PC-3 (cell line): ENCODE measurements at regions not wholly inside any gene's neighbourhood (a gene's known extent, or its start where the extent isn't known, plus 50 kb on each side); places are given as distances from the start of the nearest gene placed in this dataset.
A peak's percentile ranks its signal among the peaks of the same experiment; 100 is the strongest.

Experiments
- ATAC-seq: fragments of 200-7000 bp; cut with Tn5 transposase; 2 replicates; pipeline ENCODE4 v1.9.1; 2020; ENCODE audit warnings: mild to moderate bottlenecking, moderate library complexity
- BruUV-seq: library from RNA; stranded (reverse); fragments of 400-500 nt; replicated peaks from 2 replicates; lab custom pipeline; 2021; lab: Mats Ljungman, UMichigan
- CTCF ChIA-PET: fragments of 300-600 bp; sonication (Branson Sonifier 250); formaldehyde crosslinking; loops from one replicate; lab custom pipeline; 2022; ENCODE audit warnings: antibody characterized with exemption; lab: Charles Lee
- POLR2A ChIA-PET: fragments of 300-600 bp; sonication (Branson Sonifier 250); formaldehyde crosslinking; loops from one replicate; lab custom pipeline; 2022; ENCODE audit warnings: antibody characterized with exemption; ENCODE audit not compliant: unreplicated experiment; lab: Charles Lee
- DNase-seq: peaks from one replicate; pipeline ENCODE4 v3.0.0-alpha.2; 2015
- H2AFZ ChIP-seq: fragments of 300-600 bp; sonication (generic); 2 replicates; pipeline ENCODE4 v1.6.0; 2016; ENCODE audit warnings: antibody characterized with exemption, low read length
- H3F3A ChIP-seq: fragments of 300-600 bp; sonication (generic); one replicate; pipeline ENCODE4 v1.6.0; 2017; ENCODE audit warnings: antibody characterized with exemption, low read length, control low read depth, mild to moderate bottlenecking; ENCODE audit not compliant: unreplicated experiment
- H3K27ac ChIP-seq: fragments of 300-600 bp; sonication (generic); 2 replicates; pipeline ENCODE4 v1.5.1; 2016; ENCODE audit warnings: mild to moderate bottlenecking, low read length
- H3K27me3 ChIP-seq: fragments of 300-600 bp; sonication (generic); 2 replicates; pipeline ENCODE4 v1.6.1; 2016; ENCODE audit warnings: low read length, mixed read lengths
- H3K36me3 ChIP-seq: fragments of 300-600 bp; sonication (generic); 2 replicates; pipeline ENCODE4 v1.6.1; 2016; ENCODE audit warnings: low read depth, mixed run types, low read length, mixed read lengths
- H3K4me1 ChIP-seq: fragments of 300-600 bp; sonication (generic); 2 replicates; pipeline ENCODE4 v1.5.1; 2016; ENCODE audit warnings: low read length; ENCODE audit not compliant: insufficient read depth
- H3K4me2 ChIP-seq: fragments of 300-600 bp; sonication (generic); 2 replicates; pipeline ENCODE4 v1.6.0; 2016; ENCODE audit warnings: low read length
- H3K4me3 ChIP-seq: fragments of 300-600 bp; sonication (generic); 2 replicates; pipeline ENCODE4 v1.5.1; 2016; ENCODE audit warnings: mild to moderate bottlenecking, low read length, mixed read lengths
- H3K79me2 ChIP-seq: fragments of 300-600 bp; sonication (generic); 2 replicates; pipeline ENCODE4 v1.6.1; 2017; ENCODE audit warnings: low read length, mixed read lengths
- H3K9ac ChIP-seq: fragments of 300-600 bp; sonication (generic); 2 replicates; pipeline ENCODE4 v1.6.0; 2016; ENCODE audit warnings: mild to moderate bottlenecking, low read length
- H3K9me2 ChIP-seq: fragments of 300-600 bp; sonication (generic); replicated peaks from 2 replicates; pipeline ENCODE4 v1.6.1; 2016; ENCODE audit warnings: mixed run types, low read length, mixed read lengths
- H3K9me3 ChIP-seq: fragments of 300-600 bp; sonication (generic); 2 replicates; pipeline ENCODE4 v1.6.1; 2016; ENCODE audit warnings: low read length, mixed read lengths
- H4K20me1 ChIP-seq: fragments of 300-600 bp; sonication (generic); 2 replicates; pipeline ENCODE4 v1.6.1; 2016; ENCODE audit warnings: low read length, mixed read lengths
- EZH2 ChIP-seq: fragments of 300-600 bp; sonication (generic); IDR thresholded peaks from one replicate; pipeline ENCODE4 v1.6.1; 2017; ENCODE audit warnings: antibody characterized with exemption, mild to moderate bottlenecking, low read length; ENCODE audit not compliant: unreplicated experiment
- EZH2phosphoT487 ChIP-seq: fragments of 300-600 bp; sonication (generic); IDR thresholded peaks from 2 replicates; pipeline ENCODE4 v1.6.1; 2018; ENCODE audit warnings: mild to moderate bottlenecking, antibody characterized with exemption, low read length, borderline replicate concordance
- intact Hi-C: fragments of 100-400 bp; cut with micrococcal nuclease; formaldehyde crosslinking; loops from 2 replicates; pipeline ENCODE4 v1.9.0; 2023
- TF ChIP-seq, protein P1 (sequence below): fragments of 300-600 bp; sonication (generic); conservative IDR thresholded peaks from 2 replicates; pipeline ENCODE4 v1.5.1; 2017; ENCODE audit warnings: antibody characterized with exemption, low read depth, mild to moderate bottlenecking, low read length

DNA sequence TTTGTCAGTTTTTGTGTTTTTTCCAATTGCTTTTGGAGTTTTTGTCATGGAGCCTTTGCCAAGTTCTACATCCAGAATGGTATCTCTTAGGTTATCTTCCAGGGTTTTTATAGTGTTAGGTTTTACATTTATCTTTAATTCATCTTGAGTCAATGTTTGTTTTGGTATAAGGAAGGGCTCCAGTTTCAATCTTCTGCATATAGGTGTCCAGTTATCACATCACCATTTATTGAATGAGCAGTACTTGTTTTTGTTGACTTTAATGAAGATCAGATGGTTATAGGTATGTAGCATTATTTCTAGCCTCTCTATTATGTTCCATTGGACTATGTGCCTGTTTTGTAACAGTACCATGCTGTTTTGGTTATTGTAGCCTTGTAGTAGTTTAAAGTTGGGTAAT is 1233.1 kb downstream of the PLA2G4A start:
- ChIA-PET CTCF (no interaction called here), POLR2A (no interaction called here)
- no TSS peak for BruUV-seq
- no peaks in the 10 kb centered on the region for H3K27me3 ChIP-seq
- no peak overlapping the region for H3K9ac ChIP-seq
- no peaks in the 10 kb centered on the region for H3F3A ChIP-seq
- intact Hi-C loops, result no loop called here
- no peak overlapping the region for H3K4me3 ChIP-seq
- no peaks in the 10 kb centered on the region for H4K20me1 ChIP-seq
- H3K4me2 ChIP-seq, result no peak overlapping the region
- H3K9me2 ChIP-seq, result no peaks in the 10 kb centered on the region
- peaks cover 21% of the 10 kb centered on the region for H3K4me1 ChIP-seq
- no peaks in the 10 kb centered on the region for H3K36me3 ChIP-seq
- DNase-seq, result peak; percentile 56
- no peaks in the 10 kb centered on the region for H3K9me3 ChIP-seq
- TF ChIP-seq, protein P1, sequence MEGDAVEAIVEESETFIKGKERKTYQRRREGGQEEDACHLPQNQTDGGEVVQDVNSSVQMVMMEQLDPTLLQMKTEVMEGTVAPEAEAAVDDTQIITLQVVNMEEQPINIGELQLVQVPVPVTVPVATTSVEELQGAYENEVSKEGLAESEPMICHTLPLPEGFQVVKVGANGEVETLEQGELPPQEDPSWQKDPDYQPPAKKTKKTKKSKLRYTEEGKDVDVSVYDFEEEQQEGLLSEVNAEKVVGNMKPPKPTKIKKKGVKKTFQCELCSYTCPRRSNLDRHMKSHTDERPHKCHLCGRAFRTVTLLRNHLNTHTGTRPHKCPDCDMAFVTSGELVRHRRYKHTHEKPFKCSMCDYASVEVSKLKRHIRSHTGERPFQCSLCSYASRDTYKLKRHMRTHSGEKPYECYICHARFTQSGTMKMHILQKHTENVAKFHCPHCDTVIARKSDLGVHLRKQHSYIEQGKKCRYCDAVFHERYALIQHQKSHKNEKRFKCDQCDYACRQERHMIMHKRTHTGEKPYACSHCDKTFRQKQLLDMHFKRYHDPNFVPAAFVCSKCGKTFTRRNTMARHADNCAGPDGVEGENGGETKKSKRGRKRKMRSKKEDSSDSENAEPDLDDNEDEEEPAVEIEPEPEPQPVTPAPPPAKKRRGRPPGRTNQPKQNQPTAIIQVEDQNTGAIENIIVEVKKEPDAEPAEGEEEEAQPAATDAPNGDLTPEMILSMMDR, result no peak
- TF ChIP-seq EZH2phosphoT487 (no peak), EZH2 (no peak)
- H3K27ac ChIP-seq, result no peak overlapping the region
- no peak overlapping the region for H2AFZ ChIP-seq
- no peaks in the 10 kb centered on the region for H3K79me2 ChIP-seq
- peak; percentile 88 for ATAC-seq

- Histone ChIP-seq H3K9me3 (no peaks in the 10 kb centered on the region), H3K27me3 (no peaks in the 10 kb centered on the region), H3K79me2 (no peaks in the 10 kb centered on the region), H3K27ac (no peak overlapping the region), H3K4me1 (peaks cover 21% of the 10 kb centered on the region), H4K20me1 (no peaks in the 10 kb centered on the region), H2AFZ (no peak overlapping the region), H3F3A (no peaks in the 10 kb centered on the region), H3K4me2 (no peak overlapping the region), H3K9me2 (no peaks in the 10 kb centered on the region), H3K36me3 (no peaks in the 10 kb centered on the region), H3K9ac (no peak overlapping the region), H3K4me3 (no peak overlapping the region)
- ChIA-PET POLR2A (no interaction called here), CTCF (no interaction called here)
- DNase-seq, result peak; percentile 4
- no TSS peak for BruUV-seq
- TF ChIP-seq EZH2, result no peak
- TF ChIP-seq, protein P1, result no peak
- TF ChIP-seq EZH2phosphoT487, result no peak
- intact Hi-C loops, result no loop called here
- no peak for ATAC-seq
Measured at GRCh38 chr1:188062456-188062855, 1233.7 kb downstream of the PLA2G4A start.

DNA sequence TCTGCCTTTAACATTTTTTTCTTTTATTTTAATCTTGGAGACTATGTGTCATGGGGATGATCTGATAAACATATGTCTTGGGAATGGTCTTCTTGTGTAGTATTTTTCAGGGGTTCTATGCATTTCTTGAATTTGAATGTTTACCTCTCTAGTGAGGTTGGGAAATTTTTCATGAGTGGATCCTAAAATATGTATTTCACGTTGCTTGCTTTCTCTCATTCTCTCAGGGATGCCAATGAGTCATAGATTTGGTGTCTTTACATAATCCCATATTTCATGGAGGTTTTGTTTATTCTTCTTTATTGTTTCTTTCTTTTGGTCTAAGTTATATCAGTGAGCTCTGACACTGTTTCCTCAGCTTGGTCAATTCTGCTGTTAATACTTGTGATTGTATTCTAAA is 1237.2 kb downstream of the PLA2G4A start:
- H3K4me2 ChIP-seq, result no peak overlapping the region
- ATAC-seq (peak; percentile 61), DNase-seq (peak; percentile 58)
- H3K27ac ChIP-seq, result no peak overlapping the region
- H3K79me2 ChIP-seq, result no peaks in the 10 kb centered on the region
- no peaks in the 10 kb centered on the region for H3K36me3 ChIP-seq
- H3K4me3 ChIP-seq, result no peak overlapping the region
- H3K9ac ChIP-seq, result no peak overlapping the region
- peaks cover 21% of the 10 kb centered on the region for H3K4me1 ChIP-seq
- no peak for TF ChIP-seq EZH2
- TF ChIP-seq, protein P1, result no peak
- no peak for TF ChIP-seq EZH2phosphoT487
- H3K27me3 ChIP-seq, result no peaks in the 10 kb centered on the region
- no TSS peak for BruUV-seq
- H3K9me3 ChIP-seq, result no peaks in the 10 kb centered on the region
- H3K9me2 ChIP-seq, result no peaks in the 10 kb centered on the region
- no peaks in the 10 kb centered on the region for H4K20me1 ChIP-seq
- no peak overlapping the region for H2AFZ ChIP-seq
- H3F3A ChIP-seq, result no peaks in the 10 kb centered on the region
- intact Hi-C loops, result no loop called here
- CTCF ChIA-PET, result no interaction called here
- POLR2A ChIA-PET, result interaction anchor here (0.6 kb wide), 1 partner anchor 1345 kb away, joined by 3 read pairs; no protein-coding TSS in a partner anchor
